ENCODE measurements at regions not wholly inside any gene's neighbourhood (a gene's known extent, or its start where the extent isn't known, plus 50 kb on each side); places are given as distances from the start of the nearest gene placed in this dataset.
"Not testable (repeated sequence)": the region's sequence is repeated elsewhere in the genome, so short reads cannot be mapped to it uniquely, and the experiment has no call there.

DNA sequence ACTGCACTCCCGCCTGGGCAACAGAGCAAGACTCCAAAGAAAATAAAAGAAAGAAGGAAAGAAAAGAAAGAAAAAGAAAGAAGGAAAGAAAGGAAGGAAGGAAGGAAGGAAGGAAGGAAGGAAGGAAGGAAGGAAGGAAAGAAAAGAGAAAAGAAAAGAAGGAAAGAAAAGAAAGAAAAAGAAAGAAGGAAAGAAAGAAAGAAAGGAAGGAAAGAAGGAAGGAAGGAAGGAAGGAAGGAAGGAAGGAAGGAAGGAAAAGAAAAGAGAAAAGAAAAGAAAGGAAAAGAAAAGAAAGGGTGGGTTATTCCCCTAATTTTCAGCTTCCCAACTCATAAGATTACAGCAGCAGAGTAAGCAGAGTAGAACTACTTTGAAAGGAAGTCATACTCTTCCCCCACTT lies 64.4 kb downstream of the TMEM200C start:
- not testable (repeated sequence) for DNase-seq

DNA sequence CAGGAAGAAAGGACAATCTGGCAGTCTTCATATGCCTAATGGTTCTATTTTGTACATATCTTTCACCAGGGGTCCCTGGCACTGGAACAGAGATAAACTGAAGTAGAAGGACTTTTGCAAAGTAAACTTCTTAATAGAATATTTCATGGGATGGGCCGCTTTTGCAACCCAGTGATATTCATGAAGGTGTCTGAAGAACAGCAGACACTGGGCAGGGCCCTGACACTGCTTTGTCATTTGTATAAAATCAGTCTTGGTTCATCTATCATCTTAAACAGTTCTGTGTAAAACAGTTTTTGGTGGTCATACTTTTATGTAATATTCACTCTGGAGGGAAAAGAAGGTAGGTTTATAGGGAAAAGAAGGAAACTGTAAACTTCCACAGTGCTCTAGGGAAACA lies 66.4 kb downstream of the TMEM200C start:
- no peak for DNase-seq

DNA sequence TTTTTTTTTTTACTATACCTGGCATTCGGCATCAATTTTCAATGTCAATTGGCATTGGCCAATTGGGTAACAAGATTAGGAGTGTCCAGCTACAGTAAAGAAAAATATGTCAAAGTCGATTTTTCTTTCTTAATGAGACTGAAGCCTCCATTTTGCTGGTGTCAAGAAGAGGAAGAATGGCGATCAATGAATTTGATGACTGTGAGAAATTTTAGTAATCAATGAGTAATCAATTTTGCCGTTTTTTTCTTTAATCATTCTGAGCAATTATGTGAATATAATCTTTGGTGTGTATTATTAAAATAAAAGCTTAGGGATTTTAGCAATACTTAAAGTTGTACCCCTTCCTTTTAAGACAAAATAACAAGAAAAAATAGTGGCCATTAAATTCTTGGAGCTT lies 69.7 kb downstream of the TMEM200C start:
- no peak for DNase-seq

DNA sequence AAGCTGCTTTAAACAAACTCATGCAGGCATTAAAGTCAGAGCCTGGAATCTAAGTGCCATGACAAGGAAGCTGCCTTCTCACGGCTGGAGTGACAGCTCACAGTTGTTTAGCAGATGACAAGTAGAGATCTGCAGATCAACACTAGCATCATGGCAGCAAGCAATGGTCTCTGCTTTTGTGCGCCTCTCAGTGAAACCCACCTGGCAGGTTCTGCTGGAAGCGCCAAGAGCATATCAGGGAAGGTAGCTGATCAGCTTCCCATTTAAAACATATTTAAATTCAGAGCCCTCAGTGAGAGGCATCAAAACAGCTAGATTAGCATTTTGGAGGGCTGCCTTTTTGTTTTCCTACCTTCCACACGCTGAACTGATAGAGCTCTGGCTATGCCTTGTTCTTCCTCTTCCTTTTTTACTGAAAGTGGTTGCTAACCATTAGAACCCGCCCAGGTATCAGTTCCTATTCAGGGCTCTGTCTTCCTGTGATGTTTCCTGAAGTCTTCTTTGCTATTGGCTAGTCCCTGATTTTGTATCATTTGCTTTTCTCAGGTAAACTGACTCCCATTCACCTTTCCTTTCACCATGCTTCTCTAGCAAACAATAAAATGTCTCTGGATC lies 70.8 kb downstream of the TMEM200C start:
- no peak for DNase-seq

DNA sequence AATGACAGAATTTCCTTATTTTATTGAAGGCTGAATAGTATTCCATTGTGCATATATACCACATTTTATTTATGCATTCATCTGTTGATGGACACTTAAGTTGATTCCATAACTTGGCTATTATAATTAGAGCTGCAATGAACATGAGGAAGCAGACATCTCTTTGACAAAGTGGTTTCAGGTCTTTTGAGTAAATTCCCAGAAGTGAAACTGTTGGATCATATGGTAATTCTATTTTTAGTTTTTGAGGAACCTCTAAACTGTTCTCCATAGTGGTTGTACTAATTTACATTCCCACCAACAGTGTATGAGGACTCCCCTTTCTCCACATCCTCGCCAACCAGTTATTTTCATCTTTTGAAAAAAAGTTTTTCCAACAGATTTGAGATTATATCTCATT lies 77.5 kb downstream of the TMEM200C start:
- DNase-seq: no peak

DNA sequence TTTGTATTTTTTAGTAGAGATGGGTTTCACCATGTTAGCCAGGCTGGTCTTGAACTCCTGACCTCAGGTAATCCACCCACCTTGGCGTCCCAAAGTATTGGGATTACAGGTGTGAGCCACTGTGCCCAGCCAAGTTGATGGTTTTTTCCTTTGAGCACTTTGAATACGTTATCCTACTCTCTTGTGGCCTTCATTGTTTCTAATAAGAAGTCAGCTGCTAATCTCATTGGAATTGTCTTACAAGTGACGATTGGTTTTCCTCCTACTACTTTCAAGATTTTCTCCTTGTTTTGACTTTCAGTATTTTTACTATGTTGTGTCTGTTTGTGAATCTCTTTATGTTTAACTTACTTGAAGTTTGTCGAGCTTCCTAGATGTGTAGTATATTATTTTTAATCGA lies 88.5 kb downstream of the TMEM200C start:
- DNase-seq: no peak

DNA sequence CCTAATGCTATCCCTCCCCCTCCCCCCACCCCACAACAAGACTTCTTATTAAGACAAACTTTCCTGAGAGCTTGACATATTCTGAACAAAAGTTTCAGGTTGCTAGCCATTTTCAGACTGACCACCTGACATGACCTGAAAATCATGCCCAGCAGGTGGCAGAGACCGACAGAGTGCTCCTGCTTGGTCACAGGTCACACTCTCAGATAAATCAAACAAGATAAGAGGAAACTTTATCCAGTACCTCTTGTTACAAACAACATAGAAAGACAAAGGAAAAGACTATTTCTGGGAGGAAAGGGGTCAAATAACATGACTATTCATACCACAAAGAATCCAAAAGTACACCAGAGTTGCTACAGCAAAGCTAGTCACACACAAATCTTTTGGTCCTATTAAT lies 107.4 kb downstream of the TMEM200C start:
- no peak for DNase-seq

DNA sequence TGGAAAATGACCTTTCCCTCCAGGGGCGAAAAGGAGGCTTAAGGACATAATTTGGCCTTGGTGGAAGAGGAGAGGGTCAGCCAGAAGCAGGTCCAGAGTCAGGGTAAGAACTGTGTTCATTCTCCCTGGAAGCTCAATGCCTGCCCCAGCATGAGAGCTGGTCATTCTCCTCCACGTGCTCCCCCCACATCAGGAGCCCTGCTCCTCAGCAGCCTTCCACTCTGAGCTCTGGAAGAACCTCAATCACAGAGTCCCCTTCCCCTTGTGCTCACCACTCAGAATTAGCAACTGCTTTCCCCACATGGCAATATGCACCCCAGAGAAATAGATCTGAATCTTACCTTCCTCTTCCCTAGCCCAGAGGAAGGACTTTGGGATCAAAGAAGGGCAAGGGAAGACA lies 115.4 kb downstream of the TMEM200C start:
- DNase-seq: no peak

DNA sequence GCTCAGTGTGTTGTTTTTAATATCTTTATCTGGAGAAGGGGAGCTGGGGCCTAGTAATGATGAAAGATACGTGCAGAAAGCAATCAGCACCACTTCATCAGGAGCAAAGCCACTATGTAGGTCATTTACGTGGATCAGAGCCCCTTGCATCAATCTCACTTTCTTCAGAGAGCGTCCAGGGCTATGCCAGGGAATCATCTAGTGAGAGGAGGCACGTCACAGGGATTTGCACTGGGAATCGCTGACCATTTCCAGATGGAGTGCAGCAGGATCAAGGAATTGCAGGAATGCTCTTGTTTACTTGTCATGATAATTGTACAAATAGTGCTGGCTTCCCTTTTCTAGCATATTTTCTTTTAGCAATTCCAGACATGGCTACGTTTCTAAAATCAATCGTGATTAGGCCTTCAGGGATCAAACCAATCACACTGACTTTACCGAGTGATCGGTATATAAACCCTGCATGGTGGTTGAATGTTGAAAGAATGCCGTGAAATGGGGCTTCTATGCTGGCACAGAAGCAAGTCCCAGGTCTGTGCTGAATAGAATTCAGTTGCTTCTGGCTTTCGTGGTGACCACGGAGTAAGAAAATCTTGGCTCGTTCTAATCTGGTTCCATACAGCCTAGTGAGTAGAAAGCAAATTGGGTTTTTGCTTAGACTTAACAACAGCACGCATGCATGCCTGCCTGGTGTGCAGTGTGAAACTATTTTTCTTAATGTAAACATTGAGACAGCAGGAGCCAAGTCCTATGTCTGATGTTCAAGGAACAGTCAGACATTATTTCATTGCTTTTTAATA lies 122.8 kb downstream of the TMEM200C start:
- no peak for DNase-seq

DNA sequence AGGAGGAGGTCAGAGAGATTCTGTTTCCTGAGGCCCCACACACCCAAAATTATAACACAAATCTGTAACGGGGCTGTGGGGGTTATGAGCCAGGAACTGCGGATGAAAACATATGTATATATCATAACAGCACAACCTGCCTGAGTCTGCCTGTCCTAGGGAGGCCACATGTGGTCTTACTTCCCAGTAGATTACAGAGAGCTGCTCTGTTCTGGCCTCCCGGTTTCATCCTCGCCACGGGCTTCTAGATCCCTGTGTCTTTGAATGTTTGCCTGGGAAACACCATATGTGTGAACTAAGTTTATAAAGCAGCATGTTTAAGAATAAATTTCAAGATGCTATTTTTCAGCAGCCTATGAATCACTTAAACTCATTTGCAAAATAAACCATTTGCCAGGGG lies 124.0 kb downstream of the TMEM200C start:
- DNase-seq: no peak

DNA sequence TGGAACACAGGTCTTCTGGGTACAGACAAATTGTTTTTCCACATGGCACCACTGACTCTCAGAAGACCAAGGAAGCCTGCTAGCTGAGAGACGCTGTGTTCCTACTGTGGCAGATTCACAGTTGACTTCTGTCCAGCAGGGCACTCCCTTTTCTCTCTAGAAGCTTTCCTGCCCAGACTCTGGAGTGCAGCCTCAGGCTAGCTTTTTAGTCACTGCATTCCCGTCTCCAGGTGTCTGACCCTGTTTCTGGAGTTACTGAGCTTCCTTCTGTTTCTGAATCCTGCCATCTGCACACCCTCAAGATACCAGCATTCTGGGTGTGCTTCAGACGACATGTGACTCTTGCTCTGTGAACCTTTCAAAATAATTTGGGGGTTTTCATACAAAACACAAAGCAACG lies 125.1 kb downstream of the TMEM200C start:
- no peak for DNase-seq

DNA sequence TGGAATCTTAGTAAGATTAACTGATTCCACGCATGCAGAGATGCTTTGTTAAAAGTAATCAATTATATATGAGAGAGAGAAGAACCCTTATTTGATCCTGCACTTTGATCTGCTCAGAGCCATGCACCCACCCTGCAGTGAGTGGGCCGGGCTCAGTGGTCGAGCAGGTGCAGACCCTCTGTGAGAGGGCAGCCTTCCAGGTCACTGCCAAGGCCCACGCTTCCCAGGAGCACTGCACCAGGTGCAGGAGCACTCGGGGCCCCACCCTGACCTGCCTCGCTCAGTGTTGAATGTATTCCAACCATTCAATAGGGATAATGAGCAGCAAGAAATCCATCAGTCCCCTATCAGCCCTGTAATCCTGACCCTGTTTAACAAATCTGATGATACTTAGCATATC lies 126.9 kb downstream of the TMEM200C start:
- no peak for DNase-seq

DNA sequence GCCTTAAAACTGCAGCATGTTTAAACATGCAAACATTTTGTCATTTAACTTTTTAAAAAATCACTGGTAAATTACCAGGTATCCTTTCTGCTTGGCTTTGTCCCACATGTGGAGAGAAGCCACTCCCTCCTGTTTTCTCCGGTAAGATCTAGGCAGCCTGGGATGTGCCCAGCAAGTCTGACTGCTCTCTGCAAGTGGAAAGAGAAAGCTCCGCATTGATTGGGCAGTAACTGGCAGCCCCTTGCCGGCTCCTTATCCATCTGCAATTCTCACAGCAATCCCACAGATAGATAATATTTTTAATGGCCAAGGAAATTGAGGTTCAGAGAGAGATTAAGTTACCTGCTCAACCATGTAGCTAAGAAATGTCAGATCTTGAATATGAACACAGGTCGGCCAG lies 136.1 kb downstream of the TMEM200C start:
- DNase-seq: no peak

DNA sequence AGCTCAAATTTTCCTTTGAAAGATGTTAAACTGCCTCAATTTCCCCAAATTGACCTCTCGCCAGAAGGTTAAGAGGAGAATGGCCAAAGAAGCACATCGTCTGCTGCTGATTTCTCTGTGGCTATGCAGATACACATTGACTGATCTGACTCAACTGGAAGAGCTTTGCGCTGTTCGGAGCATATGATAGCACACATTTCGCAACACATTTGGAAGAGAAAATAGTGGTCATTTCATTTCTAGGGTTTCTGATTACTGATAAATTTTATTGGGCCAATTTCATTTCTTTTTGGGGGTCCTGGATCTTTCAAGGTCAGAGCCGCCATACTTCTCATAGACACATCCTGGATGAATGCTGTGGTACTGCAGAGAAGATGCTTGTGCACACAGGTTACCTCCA lies 138.5 kb downstream of the TMEM200C start:
- DNase-seq: no peak

DNA sequence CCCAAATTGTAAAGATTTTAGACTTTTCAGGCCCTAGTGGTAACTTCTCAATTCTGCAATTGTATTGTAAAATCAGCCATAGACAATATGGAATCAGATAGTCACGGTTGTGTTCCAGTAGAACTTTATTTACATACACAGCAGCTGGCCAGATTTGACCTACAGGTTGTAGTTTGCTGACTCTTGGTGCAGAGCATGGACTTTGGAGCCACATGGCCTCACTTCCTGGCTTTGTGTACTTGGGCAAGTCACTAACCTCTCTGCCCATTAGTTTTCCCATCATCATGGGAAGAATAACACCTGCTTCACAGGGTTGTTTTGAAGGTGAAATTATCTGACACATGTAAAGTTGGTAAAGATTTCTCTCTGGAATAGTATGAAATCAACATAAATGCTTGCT lies 147.6 kb downstream of the TMEM200C start:
- no peak for DNase-seq

DNA sequence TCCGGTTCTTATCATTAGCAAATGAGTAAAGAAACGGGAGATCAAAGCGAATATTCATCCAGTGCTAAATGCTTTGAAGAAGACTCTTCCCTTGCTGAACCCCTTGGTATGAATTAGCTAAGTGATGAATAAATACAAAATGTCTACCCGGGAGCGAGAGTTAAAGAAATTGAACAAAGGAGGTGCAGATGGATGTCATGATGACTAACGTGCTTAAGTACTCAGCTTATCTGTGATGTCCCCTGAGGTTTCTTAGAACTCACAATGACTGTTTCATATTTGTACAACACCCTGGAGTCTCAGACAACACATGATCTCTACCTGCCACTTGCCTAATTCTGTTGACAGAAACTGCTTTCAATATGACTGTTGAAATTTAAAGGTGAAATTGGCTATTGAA lies 148.5 kb downstream of the TMEM200C start:
- no peak for DNase-seq

DNA sequence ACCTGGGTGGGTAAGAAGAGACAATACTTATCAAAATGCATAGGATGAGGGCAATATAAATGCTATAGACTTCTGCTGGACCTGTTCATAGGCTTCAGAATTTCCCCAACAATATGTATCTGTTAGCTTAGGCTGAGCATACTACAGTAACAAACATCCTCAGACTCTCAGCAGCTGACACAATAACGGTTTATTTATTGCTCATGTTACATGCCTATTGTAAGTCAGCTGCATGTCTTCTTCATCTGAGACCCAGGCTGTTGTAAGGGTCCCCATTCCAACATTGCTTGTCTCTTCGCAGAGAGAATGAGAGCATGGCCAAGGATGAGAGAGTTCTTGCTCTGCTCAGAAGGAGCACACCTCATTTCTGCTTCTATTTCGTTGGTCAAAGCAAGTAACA lies 150.7 kb downstream of the TMEM200C start:
- DNase-seq: no peak

DNA sequence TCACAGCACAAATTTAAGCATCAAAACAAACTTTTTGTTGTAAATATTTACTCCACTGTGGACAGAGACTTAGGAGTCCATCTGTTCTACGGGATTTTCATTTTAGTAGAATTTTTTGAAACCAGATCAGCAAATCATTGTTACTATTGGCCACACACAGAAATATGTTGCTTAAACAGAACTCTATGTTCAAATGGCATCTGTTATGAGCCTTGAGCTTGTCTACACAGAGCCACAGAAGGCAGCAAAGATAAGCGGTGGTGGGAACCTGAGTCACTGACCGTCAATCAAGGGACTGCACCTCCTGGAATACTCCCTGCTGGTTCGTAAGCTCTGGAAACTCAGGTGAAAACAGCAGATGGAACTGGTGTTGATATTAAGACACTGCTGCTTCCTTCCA lies 156.8 kb downstream of the TMEM200C start:
- DNase-seq: no peak

DNA sequence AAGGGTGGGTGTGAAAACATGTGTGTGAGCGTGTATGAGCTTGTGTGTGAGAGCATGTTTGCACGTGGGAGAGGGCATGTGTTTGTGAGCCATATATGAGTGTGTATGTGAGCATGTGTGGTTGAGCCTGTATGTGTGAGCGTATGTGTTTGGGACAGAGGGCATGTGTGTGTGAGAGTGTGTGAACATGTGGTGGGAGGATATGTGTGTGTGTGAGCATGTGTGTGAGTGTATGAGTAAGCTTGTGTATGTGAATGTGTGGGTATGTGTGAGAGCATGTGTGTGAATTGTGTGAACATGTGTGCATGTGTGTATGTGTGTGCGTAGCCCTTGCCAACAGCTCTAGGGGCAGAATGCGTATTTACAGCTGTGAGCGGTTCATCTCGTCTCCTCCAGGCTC lies 163.0 kb downstream of the TMEM200C start:
- no peak for DNase-seq

DNA sequence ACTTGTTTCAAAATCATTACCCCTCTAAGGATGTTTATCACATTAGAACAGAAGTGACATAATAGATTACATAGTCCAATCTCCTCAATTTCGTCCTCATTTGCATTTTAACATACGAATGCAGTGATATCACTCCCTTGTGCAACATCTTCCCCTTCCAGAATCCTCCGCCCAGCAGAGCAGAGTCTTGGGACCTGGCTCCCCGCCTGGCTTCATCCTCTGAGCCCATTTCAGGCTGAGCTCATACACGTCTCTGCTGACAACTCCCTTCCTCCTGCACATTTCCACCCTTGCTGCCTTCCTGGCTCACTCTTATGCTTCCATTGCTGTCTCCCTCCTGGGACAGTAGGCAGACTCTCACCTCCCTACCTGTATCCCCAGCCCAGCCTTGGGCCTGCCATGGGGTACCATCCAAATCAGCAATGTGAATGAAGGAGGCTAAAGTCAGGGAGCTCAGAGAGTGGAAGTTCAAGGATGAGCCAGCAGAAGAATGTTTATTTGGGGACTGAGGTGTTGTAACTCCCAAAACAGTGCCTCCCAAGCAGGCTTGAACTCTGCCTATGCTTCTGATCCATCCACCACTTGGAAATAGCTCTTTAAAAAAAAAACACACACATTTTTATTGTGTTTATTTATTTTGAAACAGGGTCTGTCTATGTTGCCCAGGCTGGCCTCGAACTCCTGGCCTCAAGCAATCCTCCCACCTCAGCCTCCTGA lies 165.2 kb downstream of the TMEM200C start:
- no peak for DNase-seq

DNA sequence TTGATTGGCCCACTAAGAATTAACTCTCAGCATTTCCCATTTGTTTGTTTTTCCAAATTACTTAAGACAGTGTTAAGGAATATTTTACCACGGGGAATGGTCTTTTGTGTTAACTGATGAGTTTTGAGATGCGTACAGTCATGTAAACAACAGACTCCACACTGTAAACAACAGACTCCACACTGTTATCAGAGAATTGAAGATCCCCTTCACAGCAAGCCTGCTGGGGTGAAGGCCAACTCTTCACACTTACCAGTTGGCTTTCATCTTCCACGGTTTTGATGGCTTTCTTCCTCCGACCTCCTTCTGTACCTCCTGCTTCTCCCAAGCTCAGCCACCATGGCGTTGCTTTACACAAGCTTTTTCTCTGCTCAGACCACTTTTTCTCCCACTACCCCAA lies 166.8 kb downstream of the TMEM200C start:
- no peak for DNase-seq

DNA sequence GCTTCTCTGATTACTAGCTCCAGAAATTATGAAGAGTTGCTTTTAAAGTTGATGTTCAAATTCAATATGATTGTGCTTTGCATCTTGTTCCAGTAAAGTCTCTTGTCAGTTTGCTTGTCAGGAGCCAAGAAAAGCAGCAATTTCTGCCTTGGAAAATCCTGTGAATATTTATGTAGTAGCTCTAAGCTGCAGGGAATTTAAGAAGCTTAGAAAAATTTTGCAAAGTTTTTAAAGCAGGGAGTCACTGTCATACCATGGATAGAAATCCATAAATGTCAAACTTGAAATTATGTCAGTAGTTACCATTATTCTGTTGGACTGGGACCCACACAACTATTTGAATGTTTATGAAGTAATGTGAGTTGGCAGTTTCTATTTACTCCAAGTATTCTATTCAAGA lies 169.3 kb downstream of the TMEM200C start:
- DNase-seq: no peak

DNA sequence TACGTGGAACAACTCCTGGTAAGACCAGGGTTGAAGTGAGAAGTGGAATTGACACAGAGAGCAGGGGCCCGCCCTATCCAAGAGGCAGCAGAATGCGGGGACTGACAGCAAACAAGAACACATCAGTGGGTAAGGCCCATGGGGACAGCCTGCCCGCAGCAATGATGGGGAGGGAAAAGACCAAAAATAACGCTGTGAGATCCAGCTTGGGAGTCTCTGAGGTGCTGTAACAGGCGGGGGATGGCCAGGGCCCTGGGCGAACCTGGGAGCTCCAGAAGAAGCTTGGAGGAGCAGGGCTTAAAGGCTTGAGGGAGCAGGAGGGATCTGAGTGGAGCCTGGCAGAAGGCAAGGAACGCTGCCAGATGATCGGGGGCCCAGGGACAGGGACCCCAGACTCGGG lies 173.4 kb downstream of the TMEM200C start:
- DNase-seq: no peak

DNA sequence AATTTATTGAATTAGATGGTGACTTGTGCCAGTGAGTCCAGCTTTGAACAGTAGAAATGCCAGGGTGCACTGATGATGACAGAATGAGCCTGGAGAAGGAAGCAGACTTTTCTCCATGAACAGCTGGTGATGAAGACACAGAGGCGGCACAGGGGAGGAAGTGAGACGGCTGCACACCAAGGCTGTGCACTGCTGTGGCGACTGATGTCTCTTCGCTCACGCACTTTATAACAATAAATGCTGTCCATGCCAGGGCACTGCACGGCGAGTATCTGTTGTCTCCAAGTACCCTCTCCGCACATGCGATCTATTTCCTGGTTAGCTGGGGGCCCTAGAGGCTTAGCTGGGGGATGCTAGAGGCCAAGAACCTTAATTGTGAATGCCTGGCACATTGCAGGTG lies 175.2 kb downstream of the TMEM200C start:
- DNase-seq: no peak
